NT2/D1 (cell line): ENCODE measurements at regions not wholly inside any gene's neighbourhood (a gene's known extent, or its start where the extent isn't known, plus 50 kb on each side); places are given as distances from the start of the nearest gene placed in this dataset.

Experiments used
- SUZ12 ChIP-seq: IDR thresholded peaks from 2 replicates; pipeline ENCODE4 v1.6.1; 2011; ENCODE audit not compliant: insufficient read length, insufficient read depth; ENCODE audit errors: extremely low read depth
- YY1 ChIP-seq: IDR thresholded peaks from 2 replicates; pipeline ENCODE4 v1.6.1; 2011; ENCODE audit not compliant: insufficient read length, insufficient read depth
- ZNF274 ChIP-seq: IDR thresholded peaks from 2 replicates; pipeline ENCODE4 v1.6.1; 2011; ENCODE audit warnings: mild to moderate bottlenecking, low read depth, low read length

GRCh38 chr5:136526791-136527190, 161.4 kb upstream of the TRPC7 start:
- no peak for TF ChIP-seq ZNF274
- no peak for TF ChIP-seq YY1
- no peak for TF ChIP-seq SUZ12
